ENCODE measurements at regions not wholly inside any gene's neighbourhood (a gene's known extent, or its start where the extent isn't known, plus 50 kb on each side); places are given as distances from the start of the nearest gene placed in this dataset.

- no peak for TF ChIP-seq CTCF (IDR thresholded peaks at IDR 0.05)
- no peak for TF ChIP-seq POLR2A (IDR thresholded peaks at IDR 0.05)
Measured at GRCh38 chrX:135639066-135639780, 74.2 kb upstream of the CT45A1 start.
